ENCODE measurements at regions not wholly inside any gene's neighbourhood (a gene's known extent, or its start where the extent isn't known, plus 50 kb on each side); places are given as distances from the start of the nearest gene placed in this dataset.

GRCh38 chr14:34205799-34206198, 254.9 kb upstream of the EGLN3 start:
- DNase-seq = no peak

GRCh38 chr14:34204774-34205173, 253.9 kb upstream of the EGLN3 start:
- no peak for DNase-seq

DNA sequence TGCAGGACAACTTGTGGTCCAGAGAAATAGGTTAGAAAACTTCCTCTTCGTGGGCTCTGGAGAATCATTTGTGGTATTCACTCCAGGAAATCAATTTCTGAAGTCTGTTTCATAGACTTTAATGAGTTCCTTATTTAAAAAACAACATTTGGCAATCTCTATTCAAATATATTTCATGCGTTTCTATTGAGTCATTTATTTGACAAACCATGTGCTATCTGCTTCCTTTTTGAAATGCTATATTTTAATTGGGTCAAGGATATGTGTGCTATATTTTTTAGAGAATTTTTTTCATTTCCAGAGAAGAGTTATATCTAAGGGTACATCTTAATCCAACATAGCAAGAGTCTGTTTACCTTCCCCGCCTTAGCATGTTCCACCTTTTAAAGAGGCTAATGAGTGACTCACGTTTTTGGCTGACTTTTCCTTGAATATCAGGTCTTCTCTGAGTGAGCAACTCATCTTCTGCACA, 252.4 kb upstream of the EGLN3 start:
- no peak for DNase-seq

- DNase-seq = no peak
These were observed 251.2 kb upstream of the EGLN3 start for GRCh38 chr14:34201909-34202637.

DNA sequence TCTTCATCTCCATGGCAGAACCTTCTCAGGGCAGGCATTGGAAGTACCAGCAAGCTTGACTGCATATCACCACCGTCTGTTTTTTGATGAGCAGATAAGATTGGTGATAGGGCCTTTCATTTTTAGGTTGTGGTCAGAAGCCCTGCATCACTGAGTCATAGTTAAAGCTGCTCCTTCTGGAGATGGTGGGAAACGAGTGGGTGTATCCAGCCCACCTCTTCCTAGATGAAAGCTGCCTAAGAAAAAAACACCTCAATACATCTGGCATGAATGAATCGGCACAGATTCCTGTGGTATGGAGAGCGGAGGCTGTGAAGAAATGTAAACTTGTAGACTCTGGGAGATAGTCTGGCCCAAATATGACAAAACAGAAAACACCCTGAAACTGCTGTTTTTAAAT, 248.7 kb upstream of the EGLN3 start:
- no peak for DNase-seq

DNA sequence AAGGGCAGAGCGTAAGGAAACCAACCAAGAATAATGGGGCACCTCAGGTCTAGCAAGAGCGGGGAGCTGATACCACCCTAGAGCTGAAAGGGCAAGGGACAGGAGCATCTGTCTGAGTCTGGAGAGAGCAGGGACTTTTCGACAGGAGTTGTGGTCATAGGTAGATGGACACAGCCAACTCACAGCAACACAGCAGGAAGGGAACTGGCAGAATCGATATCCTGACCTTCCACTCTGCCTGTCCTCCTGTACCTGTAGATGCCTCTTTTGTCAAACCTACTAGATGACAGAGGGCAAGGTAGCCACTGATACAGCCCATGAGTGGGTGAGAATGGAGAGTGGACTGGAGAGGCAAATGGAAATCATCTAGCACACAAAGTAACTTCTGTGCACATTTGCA, 247.2 kb upstream of the EGLN3 start:
- DNase-seq = no peak

DNA sequence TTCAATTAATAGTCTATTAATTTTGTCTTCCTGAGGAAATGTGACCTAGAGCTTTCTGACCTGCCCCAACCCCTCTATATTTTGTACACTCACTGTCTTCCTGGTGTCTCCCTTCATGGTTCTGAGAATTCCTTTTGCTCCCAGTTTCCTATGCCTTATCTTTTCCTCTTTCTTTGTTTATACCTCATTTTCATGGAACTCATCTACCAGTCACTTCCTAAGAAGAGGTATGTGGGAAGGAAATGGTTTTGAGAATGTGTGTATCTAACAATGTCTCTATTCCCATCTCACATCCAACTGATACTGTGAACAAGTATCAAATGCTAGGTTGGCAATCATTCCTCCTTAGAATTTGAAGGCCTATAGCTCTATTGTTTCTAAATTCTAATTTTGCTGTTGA, 245.1 kb upstream of the EGLN3 start:
- DNase-seq = no peak

- no peak for DNase-seq
These were observed 239.8 kb upstream of the EGLN3 start for GRCh38 chr14:34190717-34191116.

DNA sequence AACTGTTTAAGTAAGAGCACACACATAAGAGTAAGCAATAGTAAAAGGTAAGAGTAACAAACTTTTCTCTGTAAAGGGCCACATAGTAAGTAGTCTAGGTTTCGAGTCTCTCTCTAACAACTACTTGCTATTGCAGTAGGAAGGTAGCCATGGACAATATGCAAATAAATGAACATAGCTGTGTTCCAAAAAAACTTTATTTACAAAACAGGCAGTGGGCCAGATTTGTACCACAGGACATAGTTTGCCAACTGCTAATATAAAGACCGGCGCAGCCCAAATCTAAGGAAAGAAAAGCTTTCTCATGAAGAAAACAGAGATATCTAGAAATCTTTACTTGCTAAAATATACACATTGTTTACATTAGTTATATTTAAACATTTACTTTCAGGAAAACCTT, 239.0 kb upstream of the EGLN3 start:
- DNase-seq = no peak

- DNase-seq = no peak
These were observed 236.7 kb upstream of the EGLN3 start for GRCh38 chr14:34187519-34188044.

- no peak for DNase-seq
These were observed 236.2 kb upstream of the EGLN3 start for GRCh38 chr14:34187061-34187460.

DNA sequence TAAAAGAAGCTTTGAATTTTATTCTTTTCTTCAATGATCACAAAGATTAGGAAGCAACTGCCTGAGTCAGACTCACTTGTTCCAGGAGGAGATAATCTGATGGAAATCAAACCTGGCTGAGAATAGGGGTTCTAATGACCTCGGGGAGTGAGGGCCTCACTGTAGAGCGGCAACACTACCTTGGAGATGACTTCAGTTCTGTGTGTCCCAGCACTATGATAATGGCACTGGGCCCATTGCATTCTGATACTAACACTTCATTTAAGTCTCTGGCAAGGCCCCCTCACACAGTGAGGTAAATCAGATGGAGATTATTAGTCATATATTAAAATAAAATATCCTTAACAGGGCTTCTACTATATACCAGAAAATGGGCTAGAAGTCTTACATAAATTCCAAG, 233.3 kb upstream of the EGLN3 start:
- no peak for DNase-seq

DNA sequence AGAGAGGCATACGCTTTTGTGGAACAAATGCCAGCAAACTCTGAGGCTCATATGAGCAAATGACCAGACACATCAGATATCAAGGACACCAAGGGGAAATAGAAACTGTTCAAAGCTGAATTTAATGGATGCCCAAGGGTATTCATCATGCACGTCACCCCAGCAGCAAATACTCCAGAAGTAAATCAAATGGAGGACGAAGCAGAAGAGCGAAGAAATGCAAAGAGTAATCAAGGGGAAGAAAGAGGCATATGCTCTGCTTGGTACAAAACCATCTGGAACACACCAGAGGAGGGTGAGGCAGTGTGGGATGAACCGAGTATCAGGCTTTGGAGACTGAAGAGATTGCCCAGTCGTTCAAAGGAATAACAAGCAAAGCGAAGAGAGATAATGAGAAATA, 232.6 kb upstream of the EGLN3 start:
- no peak for DNase-seq

GRCh38 chr14:34181338-34181737, 230.5 kb upstream of the EGLN3 start:
- no peak for DNase-seq

DNA sequence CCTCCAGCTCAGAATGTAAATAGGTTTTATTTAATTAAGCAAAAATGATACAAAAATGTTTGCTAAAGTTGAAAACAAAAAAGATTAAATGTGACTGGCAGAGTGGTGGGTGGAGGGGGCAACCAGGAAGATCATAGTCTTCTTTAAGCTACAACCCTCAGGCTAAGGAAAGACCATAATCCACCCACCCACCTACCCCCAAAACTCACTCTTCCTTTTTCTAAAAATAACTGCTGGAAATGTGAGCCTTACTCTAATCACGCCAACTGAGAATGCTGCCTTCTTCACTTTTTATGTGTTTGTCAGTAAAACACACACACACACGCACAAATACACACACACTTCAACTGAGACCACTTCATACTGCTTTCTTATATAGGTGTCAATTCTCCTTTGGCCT, 230.0 kb upstream of the EGLN3 start:
- DNase-seq = no peak

DNA sequence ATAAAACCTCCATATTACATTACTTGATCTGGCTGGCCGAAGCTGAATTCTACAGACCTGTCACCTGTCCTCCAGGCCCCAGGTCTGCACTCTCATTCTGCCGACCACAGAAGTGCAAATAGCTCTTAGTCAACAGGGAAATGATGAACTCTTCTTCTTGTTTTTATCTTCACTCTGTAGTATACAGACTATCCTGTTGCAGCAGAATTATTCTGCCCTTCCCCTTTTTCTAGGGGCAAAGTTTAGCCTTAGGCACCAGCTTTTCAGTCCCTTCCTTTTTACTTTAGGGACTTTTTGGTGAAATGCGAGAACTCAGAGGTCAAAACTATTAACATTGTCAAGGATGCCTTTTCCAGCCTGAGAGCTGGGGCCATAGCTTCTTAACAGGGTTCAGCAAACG, 229.6 kb upstream of the EGLN3 start:
- no peak for DNase-seq

DNA sequence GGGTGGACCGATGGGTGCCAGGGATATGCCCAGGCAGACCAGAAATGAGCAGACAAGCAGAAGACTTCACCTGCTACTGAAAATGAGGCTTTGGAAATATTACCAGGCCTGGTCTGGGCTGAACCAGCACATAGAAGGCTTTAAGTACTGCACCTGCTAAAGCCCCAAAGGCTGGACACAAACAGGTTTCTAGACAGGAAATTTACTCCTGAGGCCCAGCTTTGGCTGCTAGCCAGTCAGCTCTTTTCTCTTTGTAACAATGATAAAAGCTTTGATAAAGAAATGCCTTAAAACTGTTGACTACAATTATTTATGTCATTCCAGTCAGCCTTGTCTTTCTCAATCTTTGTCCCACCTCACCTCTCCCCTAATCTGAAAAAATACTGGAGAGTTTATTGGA, 228.9 kb upstream of the EGLN3 start:
- DNase-seq = no peak

DNA sequence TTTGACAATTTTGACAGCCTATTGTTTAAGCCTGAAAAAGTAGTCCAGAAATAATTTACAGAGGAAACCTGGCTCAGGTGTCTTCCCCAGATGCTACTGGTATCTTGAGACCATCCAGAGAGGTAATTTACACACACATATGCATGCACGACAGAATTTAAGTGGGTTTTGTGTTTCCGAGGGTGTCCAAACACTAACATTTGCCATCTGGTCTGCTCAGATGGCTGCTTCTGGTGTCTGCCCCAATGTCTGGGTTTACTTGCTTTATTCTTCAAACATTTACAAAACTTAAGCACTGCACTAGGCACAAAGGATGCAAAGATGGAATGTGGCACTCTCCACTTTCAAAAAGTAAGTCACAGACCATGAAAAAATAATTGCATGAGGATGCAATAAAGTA, 226.6 kb upstream of the EGLN3 start:
- DNase-seq = no peak

DNA sequence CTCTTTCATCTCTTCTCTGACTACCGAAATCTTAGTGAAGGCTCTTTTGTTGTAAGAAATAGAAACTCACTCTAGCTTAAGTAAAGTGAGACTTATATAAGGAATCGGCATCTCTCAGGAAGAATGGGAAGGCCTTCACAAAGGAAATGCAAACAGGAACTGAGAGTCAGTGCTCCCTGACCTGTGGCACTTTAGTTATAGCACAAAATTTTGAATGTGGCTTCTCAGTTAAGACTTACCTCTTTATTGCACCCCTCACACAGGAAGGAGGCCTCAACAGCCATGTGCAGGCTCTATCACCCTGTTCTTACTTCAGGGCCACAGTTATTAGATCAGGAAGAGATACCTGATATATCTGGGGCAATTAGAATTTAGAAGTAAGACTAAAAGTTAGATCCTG, 224.7 kb upstream of the EGLN3 start:
- no peak for DNase-seq

- no peak for DNase-seq
These were observed 224.1 kb upstream of the EGLN3 start for GRCh38 chr14:34174973-34175372.

- DNase-seq = no peak
These were observed 223.0 kb upstream of the EGLN3 start for GRCh38 chr14:34173916-34174315.

DNA sequence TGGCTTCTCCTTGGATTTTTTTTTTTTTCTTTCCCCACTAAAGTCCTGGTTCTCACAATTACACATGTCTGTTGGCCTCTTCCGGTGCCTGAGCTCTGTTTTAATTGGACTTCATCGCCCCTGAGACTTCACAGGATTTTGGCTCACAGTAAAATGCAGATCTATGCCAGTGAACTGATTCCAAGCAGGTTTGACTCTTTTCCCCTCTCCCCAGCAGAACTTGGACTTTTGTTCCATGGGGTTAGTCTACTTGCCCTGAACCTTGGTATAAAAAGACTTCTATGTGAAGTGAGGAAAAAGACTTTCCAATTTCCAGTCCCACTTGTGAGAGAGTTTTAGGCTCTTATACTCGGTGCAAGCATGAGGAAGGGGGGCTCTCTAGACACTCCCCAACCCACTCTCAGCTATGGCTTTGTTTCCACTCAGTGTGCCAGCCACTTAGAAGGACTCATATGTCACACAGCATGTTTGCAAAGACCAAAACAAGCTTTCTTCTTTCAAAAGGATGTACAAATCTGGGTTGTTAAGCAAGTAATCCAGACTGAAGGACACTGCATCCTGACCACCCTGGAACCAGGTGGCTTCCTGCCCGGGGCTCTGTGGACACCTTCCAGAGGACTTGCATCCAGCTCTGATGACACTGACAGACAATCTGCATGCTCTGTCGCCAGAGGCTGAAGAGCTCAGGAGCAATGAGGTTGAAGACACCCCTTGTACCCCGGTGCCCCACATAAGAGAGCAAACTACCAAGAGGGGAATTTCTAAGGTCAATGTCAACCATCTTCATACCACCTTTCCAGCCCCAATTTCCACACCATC, 221.9 kb upstream of the EGLN3 start:
- DNase-seq = no peak

- DNase-seq = no peak
These were observed 221.2 kb upstream of the EGLN3 start for GRCh38 chr14:34172173-34172451.

GRCh38 chr14:34171431-34172172, 220.7 kb upstream of the EGLN3 start:
- DNase-seq = no peak
